ENCODE measurements at regions not wholly inside any gene's neighbourhood (a gene's known extent, or its start where the extent isn't known, plus 50 kb on each side); places are given as distances from the start of the nearest gene placed in this dataset.

GRCh38 chr1:244256086-244256676 lies 195.5 kb downstream of the ADSS2 start:
- TF ChIP-seq POLR2AphosphoS5 (IDR thresholded peaks at IDR 0.05; ENCODE audit: borderline replicate concordance, low read depth, low read length) = no peak
- no peak for TF ChIP-seq EZH2 (IDR thresholded peaks at IDR 0.05)
- TF ChIP-seq FOXP2 (optimal IDR thresholded peaks at IDR 0.05; ENCODE audit: control extremely low read depth, extremely low read length, insufficient read depth) = no peak

Data from SK-N-MC (cell line).